Mammary epithelial cell (primary cell): ENCODE measurements at regions not wholly inside any gene's neighbourhood (a gene's known extent, or its start where the extent isn't known, plus 50 kb on each side); places are given as distances from the start of the nearest gene placed in this dataset.

Experiments
- EZH2 ChIP-seq: IDR thresholded peaks from 2 replicates; pipeline ENCODE4 v1.6.1; 2012; ENCODE audit warnings: low read length, inconsistent platforms, borderline replicate concordance
- TF ChIP-seq, protein P1 (sequence below), 2 donors: IDR thresholded peaks in 1 of 2; conservative IDR thresholded peaks in 1 of 2; 2 replicates each; pipeline ENCODE4 v1.5.1; 2011 to 2012; ENCODE audit warnings: inconsistent platforms in 2 of 2, low read length in 2 of 2, mild to moderate bottlenecking in 2 of 2, control low read depth in 1 of 2, low read depth in 1 of 2; ENCODE audit not compliant: insufficient read depth in 1 of 2; ENCODE audit errors: extremely low read depth in 1 of 2

DNA sequence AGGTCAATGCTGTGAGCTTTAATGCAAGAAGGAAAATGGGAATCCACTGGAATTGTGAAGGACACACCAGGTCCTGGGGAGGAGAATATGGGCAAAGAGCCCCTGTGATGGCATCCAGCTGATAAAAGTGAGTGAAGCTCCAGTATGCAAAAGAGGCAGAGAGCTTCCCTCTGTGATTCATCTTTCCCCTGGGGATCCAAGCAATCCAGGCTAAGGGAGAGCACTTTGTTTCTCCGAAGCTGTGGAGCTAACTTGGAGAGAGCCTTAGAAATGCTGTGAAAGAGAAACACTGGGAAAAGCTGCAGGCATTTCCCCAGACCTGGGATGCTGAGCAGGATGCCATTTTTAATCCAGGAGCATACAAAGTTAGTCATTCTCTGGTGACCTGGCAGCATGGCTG, 489.5 kb downstream of the SH2D4B start:
- TF ChIP-seq, protein P1, sequence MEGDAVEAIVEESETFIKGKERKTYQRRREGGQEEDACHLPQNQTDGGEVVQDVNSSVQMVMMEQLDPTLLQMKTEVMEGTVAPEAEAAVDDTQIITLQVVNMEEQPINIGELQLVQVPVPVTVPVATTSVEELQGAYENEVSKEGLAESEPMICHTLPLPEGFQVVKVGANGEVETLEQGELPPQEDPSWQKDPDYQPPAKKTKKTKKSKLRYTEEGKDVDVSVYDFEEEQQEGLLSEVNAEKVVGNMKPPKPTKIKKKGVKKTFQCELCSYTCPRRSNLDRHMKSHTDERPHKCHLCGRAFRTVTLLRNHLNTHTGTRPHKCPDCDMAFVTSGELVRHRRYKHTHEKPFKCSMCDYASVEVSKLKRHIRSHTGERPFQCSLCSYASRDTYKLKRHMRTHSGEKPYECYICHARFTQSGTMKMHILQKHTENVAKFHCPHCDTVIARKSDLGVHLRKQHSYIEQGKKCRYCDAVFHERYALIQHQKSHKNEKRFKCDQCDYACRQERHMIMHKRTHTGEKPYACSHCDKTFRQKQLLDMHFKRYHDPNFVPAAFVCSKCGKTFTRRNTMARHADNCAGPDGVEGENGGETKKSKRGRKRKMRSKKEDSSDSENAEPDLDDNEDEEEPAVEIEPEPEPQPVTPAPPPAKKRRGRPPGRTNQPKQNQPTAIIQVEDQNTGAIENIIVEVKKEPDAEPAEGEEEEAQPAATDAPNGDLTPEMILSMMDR (conservative IDR thresholded peaks at IDR 0.05 in 1 of 2, IDR thresholded peaks at IDR 0.05 in 1 of 2; ENCODE audit: extremely low read depth in 1 of 2, insufficient read depth in 1 of 2, low read depth in 1 of 2, low read length in 2 of 2) = no peak
- TF ChIP-seq EZH2 = no peak
